Gastroesophageal sphincter (tissue), 3 donors: ENCODE measurements at regions not wholly inside any gene's neighbourhood (a gene's known extent, or its start where the extent isn't known, plus 50 kb on each side); places are given as distances from the start of the nearest gene placed in this dataset.

Source experiments
- POLR2A ChIP-seq, 2 donors: fragments of 450-650 bp; IDR thresholded peaks; one replicate each; pipeline ENCODE4 v1.6.1; 2017; ENCODE audit warnings: antibody characterized with exemption in 2 of 2, mild to moderate bottlenecking in 2 of 2, moderate library complexity in 1 of 2
- POLR2AphosphoS5 ChIP-seq: sonication (generic); formaldehyde crosslinking; IDR thresholded peaks from one replicate; pipeline ENCODE4 v1.6.1; 2017; ENCODE audit warnings: antibody characterized with exemption
- TF ChIP-seq, protein P1 (sequence below), 4 experiments: fragments of 200-600 bp in 2 of 4; fragments of 450-650 bp in 2 of 4; sonication (generic) in 1 of 4; IDR thresholded peaks; one replicate each; pipeline ENCODE4 v1.5.1; 2017 to 2019; ENCODE audit warnings: antibody characterized with exemption in 4 of 4, mild to moderate bottlenecking in 2 of 4, moderate library complexity in 2 of 4

GRCh38 chr5:53418826-53419658 is 61.4 kb upstream of the FST start:
- TF ChIP-seq, protein P1, sequence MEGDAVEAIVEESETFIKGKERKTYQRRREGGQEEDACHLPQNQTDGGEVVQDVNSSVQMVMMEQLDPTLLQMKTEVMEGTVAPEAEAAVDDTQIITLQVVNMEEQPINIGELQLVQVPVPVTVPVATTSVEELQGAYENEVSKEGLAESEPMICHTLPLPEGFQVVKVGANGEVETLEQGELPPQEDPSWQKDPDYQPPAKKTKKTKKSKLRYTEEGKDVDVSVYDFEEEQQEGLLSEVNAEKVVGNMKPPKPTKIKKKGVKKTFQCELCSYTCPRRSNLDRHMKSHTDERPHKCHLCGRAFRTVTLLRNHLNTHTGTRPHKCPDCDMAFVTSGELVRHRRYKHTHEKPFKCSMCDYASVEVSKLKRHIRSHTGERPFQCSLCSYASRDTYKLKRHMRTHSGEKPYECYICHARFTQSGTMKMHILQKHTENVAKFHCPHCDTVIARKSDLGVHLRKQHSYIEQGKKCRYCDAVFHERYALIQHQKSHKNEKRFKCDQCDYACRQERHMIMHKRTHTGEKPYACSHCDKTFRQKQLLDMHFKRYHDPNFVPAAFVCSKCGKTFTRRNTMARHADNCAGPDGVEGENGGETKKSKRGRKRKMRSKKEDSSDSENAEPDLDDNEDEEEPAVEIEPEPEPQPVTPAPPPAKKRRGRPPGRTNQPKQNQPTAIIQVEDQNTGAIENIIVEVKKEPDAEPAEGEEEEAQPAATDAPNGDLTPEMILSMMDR (IDR thresholded peaks at IDR 0.05) = no peak
- TF ChIP-seq POLR2A (IDR thresholded peaks at IDR 0.05) = no peak
- TF ChIP-seq POLR2AphosphoS5 = no peak
